ENCODE measurements at regions not wholly inside any gene's neighbourhood (a gene's known extent, or its start where the extent isn't known, plus 50 kb on each side); places are given as distances from the start of the nearest gene placed in this dataset.
A peak's percentile ranks its signal among the peaks of the same experiment; 100 is the strongest.

- no peak overlapping the region for H2BK5ac ChIP-seq (ENCODE audit: insufficient read length, low read length)
- H2BK12ac ChIP-seq (ENCODE audit: insufficient read length, low read depth, low read length) = no peak overlapping the region
- no peak overlapping the region for H2AFZ ChIP-seq (ENCODE audit: low read length)
- Mint-ChIP-seq H3K27me3 (ENCODE audit: low read depth) (no peaks in the 10 kb centered on the region; the same call in 1 of the 2 replicates), H3K27ac (no peak overlapping the region), H3K4me1 (peaks cover 0 to 4% of the 10 kb centered on the region in 2 experiments; a peak in 1 of 4 replicates), H3K9me3 (peaks cover 7 to 11% of the 10 kb centered on the region in 2 experiments; a peak in 3 of 5 replicates), H3K4me3 (no peak overlapping the region), H3K36me3 (ENCODE audit: insufficient read depth in 1 of 3, low read depth in 3 of 3) (peaks cover 0 to 16% (median 0%) of the 10 kb centered on the region in 3 experiments; a peak in 3 of 7 replicates)
- no peak overlapping the region for H2AK5ac ChIP-seq (ENCODE audit: insufficient read length, low read length)
- no peak overlapping the region for H2BK15ac ChIP-seq (ENCODE audit: low read depth, low read length)
- no peak overlapping the region for H3K27ac ChIP-seq (ENCODE audit: insufficient read length, low read depth, low read length)
- no peaks in the 10 kb centered on the region for H3K27me3 ChIP-seq (ENCODE audit: insufficient read depth, low read length)
- H3K14ac ChIP-seq (ENCODE audit: insufficient read depth, low read length) = no peak overlapping the region
- no peaks in the 10 kb centered on the region for H3K4me1 ChIP-seq (ENCODE audit: insufficient read depth, low read length)
- DNase-seq = peak; percentile 68
- no peak overlapping the region for H2BK120ac ChIP-seq (ENCODE audit: low read depth, low read length, poor library complexity, severe bottlenecking)
- no peak overlapping the region for H3K23ac ChIP-seq (ENCODE audit: insufficient read length, low read depth, low read length)
- H4K20me1 ChIP-seq (ENCODE audit: control insufficient read depth, insufficient read depth, insufficient read length) = no peaks in the 10 kb centered on the region
- no peaks in the 10 kb centered on the region for H3K23me2 ChIP-seq (ENCODE audit: insufficient read length, low read depth, low read length, poor library complexity, severe bottlenecking)
- H3K56ac ChIP-seq (ENCODE audit: insufficient read length, low read depth, low read length) = no peak overlapping the region
- no peak overlapping the region for H3K4ac ChIP-seq (ENCODE audit: low read depth, low read length)
- no peaks in the 10 kb centered on the region for H3K79me1 ChIP-seq (ENCODE audit: insufficient read depth, low read depth, low read length, poor library complexity, severe bottlenecking)
- no peak overlapping the region for H4K8ac ChIP-seq (replicated peaks; ENCODE audit: insufficient read length, low read depth, low read length)
- no peak overlapping the region for H4K5ac ChIP-seq (ENCODE audit: insufficient read length, low read depth, low read length)
- no CpG with 5 or more reads among the region's 9 CpGs for WGBS (ENCODE audit: extremely low coverage, insufficient read length, low lambda C conversion rate)
- no peak overlapping the region for H2BK20ac ChIP-seq (ENCODE audit: low read depth, low read length, poor library complexity, severe bottlenecking)
- no peaks in the 10 kb centered on the region for H3K9me3 ChIP-seq (ENCODE audit: control insufficient read depth, low read depth, low read length)
- no peak overlapping the region for H3T11ph ChIP-seq (ENCODE audit: low read length)
- no peak overlapping the region for H4K91ac ChIP-seq (ENCODE audit: insufficient read length, low read depth, low read length)
- H3K4me2 ChIP-seq (ENCODE audit: insufficient read depth, insufficient read length, low read length) = no peak overlapping the region
- no peaks in the 10 kb centered on the region for H3K79me2 ChIP-seq (ENCODE audit: insufficient read depth, low read length)
- H3K9ac ChIP-seq (ENCODE audit: extremely low read depth, insufficient read length, low read length) = no peak overlapping the region
- peak; percentile 65 for TF ChIP-seq CTCF (conservative IDR thresholded peaks at IDR 0.05)
- H3K18ac ChIP-seq (ENCODE audit: insufficient read length, low read depth, low read length) = no peak overlapping the region
Measured at GRCh38 chr10:4174197-4174596, 389.2 kb upstream of the KLF6 start.
